HCT116 (cell line): ENCODE measurements at regions not wholly inside any gene's neighbourhood (a gene's known extent, or its start where the extent isn't known, plus 50 kb on each side); places are given as distances from the start of the nearest gene placed in this dataset.

ENCODE experiments used
- ATF3 ChIP-seq: IDR thresholded peaks from 2 replicates; pipeline ENCODE4 v1.6.1; 2012
- CTCF ChIP-seq, 3 experiments: fragments of 200-600 bp in 1 of 3; sonication (generic) in 1 of 3; IDR thresholded peaks in 2 of 3; conservative IDR thresholded peaks in 1 of 3; 2 replicates each; pipeline ENCODE4 v1.5.1; 2012 to 2017; ENCODE audit warnings: low read depth in 2 of 3, low read length in 2 of 3, antibody characterized with exemption in 1 of 3, borderline replicate concordance in 1 of 3, control low read depth in 1 of 3, mild to moderate bottlenecking in 1 of 3, mixed read lengths in 1 of 3, mixed run types in 1 of 3, moderate library complexity in 1 of 3; ENCODE audit not compliant: insufficient read depth in 1 of 3
- POLR2A ChIP-seq: IDR thresholded peaks from 2 replicates; pipeline ENCODE4 v1.7.0; 2011; ENCODE audit warnings: borderline replicate concordance; ENCODE audit not compliant: insufficient read depth, insufficient read length; ENCODE audit errors: extremely low read depth
- ZBTB33 ChIP-seq: IDR thresholded peaks from 2 replicates; pipeline ENCODE4 v1.6.1; 2011; ENCODE audit warnings: mild to moderate bottlenecking, low read length, moderate library complexity; ENCODE audit not compliant: insufficient replicate concordance; ENCODE audit errors: extremely low read depth
- ZNF274 ChIP-seq: fragments of 200-500 bp; sonication (Bioruptor generic); IDR thresholded peaks from 2 replicates; pipeline ENCODE4 v1.6.1; 2014; ENCODE audit warnings: mild to moderate bottlenecking, low read depth, low read length, inconsistent platforms

GRCh38 chr2:128556633-128557032 lies 238.0 kb upstream of the HS6ST1 start:
- no peak for TF ChIP-seq ZBTB33
- no peak for TF ChIP-seq CTCF (IDR thresholded peaks at IDR 0.05 in 2 of 3, conservative IDR thresholded peaks at IDR 0.05 in 1 of 3; ENCODE audit: borderline replicate concordance in 1 of 3, insufficient read depth in 1 of 3, low read depth in 2 of 3, low read length in 2 of 3)
- no peak for TF ChIP-seq POLR2A
- TF ChIP-seq ZNF274, result no peak
- TF ChIP-seq ATF3, result no peak
